ENCODE measurements at regions not wholly inside any gene's neighbourhood (a gene's known extent, or its start where the extent isn't known, plus 50 kb on each side); places are given as distances from the start of the nearest gene placed in this dataset.

DNA sequence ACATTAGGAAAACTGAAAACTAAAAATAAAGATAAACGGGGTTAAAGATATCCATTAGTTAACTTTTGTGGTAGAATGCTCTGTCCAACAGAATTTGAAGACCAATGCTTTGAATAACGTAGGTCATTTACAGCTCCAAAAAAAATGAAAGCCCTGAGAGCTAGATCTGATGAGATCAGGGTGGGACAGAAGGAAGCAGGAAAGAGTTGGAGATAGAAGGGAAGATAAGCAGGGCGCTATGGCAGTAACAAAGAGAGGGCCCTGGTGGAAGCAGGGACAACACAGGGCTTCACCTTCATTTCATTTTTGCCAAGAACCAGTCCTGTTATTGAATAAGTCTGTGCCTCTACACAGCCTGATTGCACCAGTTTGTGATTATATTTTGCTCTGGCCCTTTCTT is 51.0 kb upstream of the RGS8 start:
- 100% methylated on average over 1 of the region's 3 CpGs for WGBS (ENCODE audit: insufficient coverage, low lambda C conversion rate)

GRCh38 chr1:182739545-182739944 is 50.0 kb upstream of the NPL start:
- no peaks in the 10 kb centered on the region for H3K4me1 ChIP-seq (ENCODE audit: control insufficient read depth, insufficient read depth, low read length)
- H3K27me3 ChIP-seq (ENCODE audit: control insufficient read depth, insufficient read depth, low read length): peaks cover 2% of the 10 kb centered on the region
- no CpG with 5 or more reads among the region's 7 CpGs for WGBS (ENCODE audit: insufficient coverage, low lambda C conversion rate)
- no peaks in the 10 kb centered on the region for H3K36me3 ChIP-seq (ENCODE audit: control insufficient read depth, insufficient read depth, low read length)
- no peak overlapping the region for H3K27ac ChIP-seq (ENCODE audit: low read length)
- no peak overlapping the region for H3K4me3 ChIP-seq (ENCODE audit: low read length)
- peaks cover 2% of the 10 kb centered on the region for H3K9me3 ChIP-seq (ENCODE audit: control insufficient read depth, low read depth, low read length)
- DNase-seq: peak in 1 of 2 donors; percentile 28

More for the DNA sequence above, 51.0 kb upstream of the RGS8 start:
- Histone ChIP-seq H3K9me3 (ENCODE audit: control insufficient read depth, low read depth, low read length) (no peaks in the 10 kb centered on the region), H3K4me1 (ENCODE audit: control insufficient read depth, insufficient read depth, low read length) (no peaks in the 10 kb centered on the region), H3K27me3 (ENCODE audit: control insufficient read depth, insufficient read depth, low read length) (peaks cover 7% of the 10 kb centered on the region), H3K36me3 (ENCODE audit: control insufficient read depth, insufficient read depth, low read length) (no peaks in the 10 kb centered on the region), H3K27ac (ENCODE audit: low read length) (no peak overlapping the region), H3K4me3 (ENCODE audit: low read length) (no peak overlapping the region)
- no peak for DNase-seq

All from large intestine (tissue), 3 donors.